Psoas muscle (tissue), 7 donors: ENCODE measurements at regions not wholly inside any gene's neighbourhood (a gene's known extent, or its start where the extent isn't known, plus 50 kb on each side); places are given as distances from the start of the nearest gene placed in this dataset.

ENCODE experiments used
- ATAC-seq, 4 donors: fragments of 200-7000 bp; cut with Tn5 transposase; one replicate each; pipeline ENCODE4 v1.9.1; 2020; ENCODE audit warnings: moderate library complexity in 3 of 4, mild to moderate bottlenecking in 2 of 4
- DNase-seq, 2 donors: peaks; one replicate each; pipeline ENCODE4 v3.0.0-alpha.2; 2020
- H3K27ac ChIP-seq: fragments of 200-600 bp; one replicate; pipeline ENCODE4 v1.8.0; 2022
- H3K27me3 ChIP-seq, 3 donors: fragments of 200-600 bp in 1 of 3; one replicate each; pipeline versions ENCODE4 v1.6.1 to v1.8.0; 2013 to 2022; ENCODE audit warnings: low read length in 2 of 3, mild to moderate bottlenecking in 2 of 3, moderate library complexity in 1 of 3; ENCODE audit not compliant: insufficient read depth in 3 of 3
- H3K36me3 ChIP-seq, 2 donors: fragments of 200-600 bp in 1 of 2; one replicate each; pipeline versions ENCODE4 v1.6.1 to v1.8.0; 2013 to 2022; ENCODE audit warnings: low read depth in 1 of 2, mild to moderate bottlenecking in 1 of 2, moderate library complexity in 1 of 2; ENCODE audit not compliant: insufficient read depth in 1 of 2
- H3K4me1 ChIP-seq: fragments of 200-600 bp; one replicate; pipeline ENCODE4 v1.8.0; 2022
- H3K4me3 ChIP-seq: fragments of 200-600 bp; one replicate; pipeline ENCODE4 v1.8.0; 2022; ENCODE audit warnings: mild to moderate bottlenecking
- H3K9me3 ChIP-seq: fragments of 200-600 bp; one replicate; pipeline ENCODE4 v1.8.0; 2022
- CTCF ChIP-seq: fragments of 200-600 bp; IDR thresholded peaks from one replicate; pipeline ENCODE4 v1.8.0; 2022; ENCODE audit warnings: antibody characterized with exemption
- WGBS, 3 donors: extraction: QIAGEN DNeasy Blood & Tissue Kit; methylation state at CpG; one replicate each; pipeline versions ENCODE4 v1.1.6 to v1.1.7; 2013; 5-methylcytosine and 5-hydroxymethylcytosine counted together
- intact Hi-C, 2 donors: fragments of 100-400 bp; cut with DNase I; formaldehyde crosslinking; loops; one replicate each; pipeline versions ENCODE4 v1.11.0 to v1.14.2; 2022
- donor health status: healthy with polysubstance abuse.
- donor health status: DM: no; HTN: no; CAD: no; lungs with moderate emphysema.
- donor health status: Bipolar disorder and iron deficiency.
- donor health status: healthy.
- donor health status: DM: yes; HTN: yes; CAD: no.
- donor health status: DM: no; HTN: no; CAD: no.
- donor health status: DM: yes; HTN: yes; CAD: no.

DNA sequence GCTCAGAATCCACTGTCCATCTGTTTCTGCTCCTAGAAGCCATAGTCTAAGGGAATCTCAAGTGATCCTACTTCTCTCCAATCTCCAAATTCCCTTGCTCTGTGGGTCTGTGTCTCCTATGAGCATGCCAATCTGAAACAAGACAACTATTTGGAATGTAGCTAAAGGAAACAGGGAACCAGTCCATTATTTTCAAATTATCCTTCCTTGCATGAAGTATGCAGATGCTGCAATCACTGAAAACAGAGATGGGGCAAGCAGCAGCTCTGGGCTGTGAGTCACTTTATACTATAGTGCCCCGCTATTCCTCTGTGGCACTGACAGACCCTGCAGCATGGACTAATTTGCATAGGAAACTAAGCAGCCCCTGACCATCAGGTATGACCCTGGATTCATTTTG, 76.9 kb upstream of the PRSS58 start:
- TF ChIP-seq CTCF: no peak
- peak in 1 of 4 donors; percentile 49 for ATAC-seq
- DNase-seq: no peak
- H3K9me3 ChIP-seq: no peaks in the 10 kb centered on the region
- intact Hi-C loops: no loop called here
- peaks cover 0 to 3% (median 0%) of the 10 kb centered on the region in 3 donors for H3K27me3 ChIP-seq
- H3K36me3 ChIP-seq: no peaks in the 10 kb centered on the region
- H3K4me3 ChIP-seq: no peak overlapping the region
- H3K4me1 ChIP-seq: no peaks in the 10 kb centered on the region
- no peak overlapping the region for H3K27ac ChIP-seq
- 62 to 80% (median 79%) methylated on average over 1 of the region's 1 CpG for WGBS, 3 donors

GRCh38 chr7:142334236-142334635, 76.4 kb upstream of the PRSS58 start:
- DNase-seq (no peak), ATAC-seq (peak in 1 of 4 donors; percentile 42)
- 42 to 59% (median 49%) methylated on average over 2 of the region's 2 CpGs for WGBS, 3 donors
- no peak for TF ChIP-seq CTCF
- H3K4me1 ChIP-seq: no peaks in the 10 kb centered on the region
- intact Hi-C loops: no loop called here
- no peak overlapping the region for H3K4me3 ChIP-seq
- H3K9me3 ChIP-seq: no peaks in the 10 kb centered on the region
- H3K27me3 ChIP-seq: peaks cover 0 to 3% (median 0%) of the 10 kb centered on the region in 3 donors
- H3K27ac ChIP-seq: no peak overlapping the region
- no peaks in the 10 kb centered on the region for H3K36me3 ChIP-seq

- Histone ChIP-seq H3K4me1 (no peaks in the 10 kb centered on the region), H3K36me3 (no peaks in the 10 kb centered on the region), H3K4me3 (no peak overlapping the region), H3K27me3 (peaks cover 0 to 3% (median 0%) of the 10 kb centered on the region in 3 donors), H3K27ac (no peak overlapping the region), H3K9me3 (no peaks in the 10 kb centered on the region)
- ATAC-seq: no peak
- intact Hi-C loops: no loop called here
- DNase-seq: no peak
- WGBS, 3 donors: 54 to 72% (median 57%) methylated on average over 6 of the region's 6 CpGs
- no peak for TF ChIP-seq CTCF
Measured at GRCh38 chr7:142332421-142332820, 74.6 kb upstream of the PRSS58 start.

DNA sequence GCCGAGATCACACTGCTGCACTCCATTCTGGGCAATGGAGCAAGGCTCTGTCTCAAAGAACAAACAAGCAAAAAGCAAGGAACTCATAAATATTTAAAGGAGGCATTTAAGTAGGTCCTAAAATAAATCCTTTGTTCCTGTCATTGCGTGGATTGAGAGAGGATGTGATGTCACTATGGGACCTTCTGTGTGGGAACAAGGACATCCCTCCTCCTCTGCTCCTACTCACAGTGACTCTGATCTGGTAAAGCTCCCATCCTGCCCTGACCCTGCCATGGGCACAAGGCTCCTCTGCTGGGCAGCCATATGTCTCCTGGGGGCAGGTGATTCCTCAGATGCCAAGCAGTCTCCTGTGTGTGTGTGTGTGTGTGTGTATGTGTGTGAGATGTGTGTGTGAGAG, 74.1 kb upstream of the PRSS58 start:
- Histone ChIP-seq H3K4me3 (no peak overlapping the region), H3K27ac (no peak overlapping the region), H3K27me3 (peaks cover 0 to 3% (median 0%) of the 10 kb centered on the region in 3 donors), H3K9me3 (no peaks in the 10 kb centered on the region), H3K36me3 (no peaks in the 10 kb centered on the region), H3K4me1 (no peaks in the 10 kb centered on the region)
- intact Hi-C loops: no loop called here
- DNase-seq (no peak), ATAC-seq (no peak)
- TF ChIP-seq CTCF: no peak
- 69 to 85% (median 73%) methylated on average over 2 of the region's 2 CpGs for WGBS, 3 donors

DNA sequence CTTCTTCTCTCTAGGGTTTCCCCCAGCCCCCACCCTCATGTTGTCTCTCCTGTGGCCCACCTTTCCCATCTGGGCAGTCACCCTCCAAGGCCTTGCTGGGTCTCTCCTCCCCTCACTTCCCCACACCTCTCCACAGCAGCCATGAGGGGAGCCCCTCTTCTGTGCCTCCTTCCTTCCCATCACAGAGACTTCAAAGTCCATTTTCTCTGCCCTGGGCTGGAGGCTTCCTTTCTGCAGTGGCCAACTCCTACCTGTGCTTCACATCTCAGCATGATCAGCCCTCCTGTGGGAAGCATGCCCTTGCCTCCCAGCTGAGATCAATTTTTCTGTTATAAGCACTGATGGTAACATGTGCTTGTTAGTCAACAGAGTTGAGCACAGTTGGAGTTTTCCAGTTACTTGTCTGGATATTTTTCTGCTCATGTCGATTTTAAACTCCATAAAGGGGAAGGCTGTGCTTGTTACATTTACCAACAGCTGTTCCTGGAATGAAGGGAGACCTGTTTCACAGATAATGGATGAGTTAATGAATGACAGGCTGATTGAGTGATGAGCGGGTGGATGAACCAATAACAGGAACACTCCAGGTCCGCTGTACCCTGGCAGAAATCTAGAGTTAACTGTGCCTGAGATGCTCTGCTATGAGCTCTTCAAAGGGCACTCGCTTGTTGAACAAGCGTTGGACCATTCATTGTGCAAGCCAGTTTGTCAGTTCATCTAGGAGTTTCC, 71.4 kb upstream of the PRSS58 start:
- H3K36me3 ChIP-seq: no peaks in the 10 kb centered on the region
- no peak overlapping the region for H3K27ac ChIP-seq
- WGBS, 3 donors: 63 to 81% (median 68%) methylated on average over 5 of the region's 5 CpGs
- no peak for DNase-seq
- ATAC-seq: no peak
- no peaks in the 10 kb centered on the region for H3K27me3 ChIP-seq
- no peak for TF ChIP-seq CTCF
- H3K4me3 ChIP-seq: no peak overlapping the region
- intact Hi-C loops: no loop called here
- no peaks in the 10 kb centered on the region for H3K9me3 ChIP-seq
- H3K4me1 ChIP-seq: no peaks in the 10 kb centered on the region
